ENCODE measurements at regions not wholly inside any gene's neighbourhood (a gene's known extent, or its start where the extent isn't known, plus 50 kb on each side); places are given as distances from the start of the nearest gene placed in this dataset.
"Not testable (repeated sequence)": the region's sequence is repeated elsewhere in the genome, so short reads cannot be mapped to it uniquely, and the experiment has no call there.

GRCh38 chr13:44710576-44710975, 134.4 kb upstream of the TSC22D1 start:
- no peak overlapping the region for H3K4me2 ChIP-seq (ENCODE audit: insufficient read depth, low read length)
- H3K36me3 ChIP-seq (ENCODE audit: control insufficient read depth, insufficient read depth, low read length): no peaks in the 10 kb centered on the region
- in situ Hi-C loops (cut with MboI): no loop called here
- H3K9ac ChIP-seq (ENCODE audit: insufficient read depth in 1 of 2, low read depth in 2 of 2, low read length in 2 of 2): no peak overlapping the region
- FAIRE-seq: no peak
- 0% methylated on average over 2 of the region's 2 CpGs for WGBS (ENCODE audit: insufficient coverage, low coverage, missing lambda C conversion rate)
- H3K4me1 ChIP-seq (replicated peaks in 1 of 2; ENCODE audit: control insufficient read depth in 2 of 2, insufficient read depth in 2 of 2, low read length in 2 of 2): no peaks in the 10 kb centered on the region
- ChIA-PET POLR2A (no interaction called here), CTCF (ENCODE audit: low intra/inter-chr PET ratio) (no interaction called here)
- ATAC-seq: no peak
- intact Hi-C loops (cut with micrococcal nuclease): no loop called here
- H3K4me3 ChIP-seq: no peak overlapping the region
- H3K9me1 ChIP-seq (ENCODE audit: control insufficient read depth, insufficient read depth, low read length): no peaks in the 10 kb centered on the region
- H4K20me1 ChIP-seq (replicated peaks; ENCODE audit: control insufficient read depth, insufficient read depth, low read length): no peaks in the 10 kb centered on the region
- H3K9me3 ChIP-seq (replicated peaks; ENCODE audit: control insufficient read depth, insufficient read depth, low read depth, low read length): no peaks in the 10 kb centered on the region
- no peak overlapping the region for H2AFZ ChIP-seq (ENCODE audit: low read depth, low read length)
- DNase-seq (ENCODE audit: extremely low read depth in 1 of 4, low spot score in 3 of 4): no peak
- no TSS peak for BruUV-seq (replicated peaks)
- TF ChIP-seq ZFX (CRISPR knock-in tag; IDR thresholded peaks at IDR 0.05): no peak
- no peaks in the 10 kb centered on the region for H3K79me2 ChIP-seq (ENCODE audit: control insufficient read depth, insufficient read depth, low read length)
- H3K27me3 ChIP-seq (ENCODE audit: control insufficient read depth in 2 of 2, insufficient read depth in 2 of 2, low read length in 2 of 2): peaks cover 0 to 6% of the 10 kb centered on the region in 2 experiments; a peak in 3 of 5 replicates
- H3K27ac ChIP-seq (ENCODE audit: extremely low read depth, low read depth, low read length): no peak overlapping the region

DNA sequence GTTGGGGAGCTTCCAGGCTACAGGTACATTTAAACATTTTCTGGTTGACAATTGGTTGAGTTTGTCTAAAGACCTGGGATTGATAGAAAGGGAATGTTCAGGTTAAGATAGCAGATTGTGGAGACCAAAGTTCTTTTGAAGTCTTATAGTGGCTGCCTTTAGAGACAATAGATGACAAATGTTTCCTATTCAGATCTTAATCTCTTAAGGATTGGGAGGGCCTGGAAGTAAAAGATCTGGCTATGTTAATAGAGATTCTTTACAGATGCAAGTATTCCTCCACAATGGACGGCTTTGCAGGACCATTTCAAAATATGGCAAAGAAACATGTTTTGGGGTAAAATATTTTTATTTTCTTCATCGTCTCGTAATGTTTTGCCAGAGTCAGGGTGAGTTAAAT, 128.7 kb upstream of the TSC22D1 start:
- H3K9me3 ChIP-seq (replicated peaks; ENCODE audit: control insufficient read depth, insufficient read depth, low read depth, low read length); POLR2A ChIA-PET; H3K4me3 ChIP-seq; intact Hi-C loops (cut with micrococcal nuclease); H3K9me1 ChIP-seq (ENCODE audit: control insufficient read depth, insufficient read depth, low read length); FAIRE-seq; H3K27ac ChIP-seq (ENCODE audit: extremely low read depth, low read depth, low read length); H3K4me2 ChIP-seq (ENCODE audit: insufficient read depth, low read length); H3K4me1 ChIP-seq (replicated peaks in 1 of 2; ENCODE audit: control insufficient read depth in 2 of 2, insufficient read depth in 2 of 2, low read length in 2 of 2); H3K79me2 ChIP-seq (ENCODE audit: control insufficient read depth, insufficient read depth, low read length); H4K20me1 ChIP-seq (replicated peaks; ENCODE audit: control insufficient read depth, insufficient read depth, low read length); H3K27me3 ChIP-seq (ENCODE audit: control insufficient read depth in 2 of 2, insufficient read depth in 2 of 2, low read length in 2 of 2); DNase-seq (ENCODE audit: extremely low read depth in 1 of 4, low spot score in 3 of 4); in situ Hi-C loops (cut with MboI); ATAC-seq; CTCF ChIA-PET (ENCODE audit: low intra/inter-chr PET ratio); BruUV-seq (replicated peaks); H3K36me3 ChIP-seq (ENCODE audit: control insufficient read depth, insufficient read depth, low read length); H2AFZ ChIP-seq (ENCODE audit: low read depth, low read length); H3K9ac ChIP-seq (ENCODE audit: insufficient read depth in 1 of 2, low read depth in 2 of 2, low read length in 2 of 2): not testable (repeated sequence)
- WGBS (ENCODE audit: insufficient coverage, low coverage, missing lambda C conversion rate): 0% methylated on average over 3 of the region's 3 CpGs
